Transverse colon (tissue), 4 donors: ENCODE measurements at regions not wholly inside any gene's neighbourhood (a gene's known extent, or its start where the extent isn't known, plus 50 kb on each side); places are given as distances from the start of the nearest gene placed in this dataset.

Experiments
- DNase-seq: peaks from one replicate; pipeline ENCODE4 v3.0.0-alpha.2; 2019
- H3K27ac ChIP-seq, 4 donors: fragments of 200-600 bp; sonication (generic); 2 replicates each; pipeline ENCODE4 v1.5.1; 2016 to 2018; ENCODE audit warnings: inconsistent platforms in 4 of 4
- H3K27me3 ChIP-seq: fragments of 200-600 bp; sonication (generic); 2 replicates; pipeline ENCODE4 v1.5.1; 2017; ENCODE audit warnings: inconsistent platforms
- H3K36me3 ChIP-seq, 4 donors: fragments of 200-600 bp; sonication (generic); 2 replicates each; pipeline ENCODE4 v1.5.1; 2017 to 2019; ENCODE audit warnings: inconsistent platforms in 4 of 4
- H3K4me1 ChIP-seq, 4 donors: fragments of 200-600 bp; sonication (generic); 2 replicates each; pipeline ENCODE4 v1.5.1; 2017 to 2020; ENCODE audit warnings: inconsistent platforms in 4 of 4
- H3K4me3 ChIP-seq, 4 donors: fragments of 200-600 bp; sonication (generic); 1 replicate in 1 of 4; 2 replicates in 3 of 4; pipeline versions ENCODE4 v1.5.1 to v1.6.1; 2017 to 2019; ENCODE audit warnings: inconsistent platforms in 4 of 4
- H3K9me3 ChIP-seq, 2 donors: fragments of 200-600 bp; sonication (generic); 2 replicates each; pipeline ENCODE4 v1.5.1; 2017 to 2019; ENCODE audit warnings: inconsistent platforms in 2 of 2
- CTCF ChIP-seq, 5 experiments: fragments of 200-600 bp in 3 of 5; fragments of 450-650 bp in 2 of 5; sonication (generic) in 3 of 5; IDR thresholded peaks; 1 replicate in 2 of 5; 2 replicates in 3 of 5; pipeline ENCODE4 v1.5.1; 2016 to 2017; ENCODE audit warnings: antibody characterized with exemption in 5 of 5, inconsistent platforms in 3 of 5, mild to moderate bottlenecking in 2 of 5, moderate library complexity in 1 of 5
- EP300 ChIP-seq: sonication (generic); formaldehyde crosslinking; IDR thresholded peaks from one replicate; pipeline ENCODE4 v1.6.1; 2017; ENCODE audit warnings: antibody characterized with exemption, low read depth
- POLR2A ChIP-seq: fragments of 450-650 bp; IDR thresholded peaks from one replicate; pipeline ENCODE4 v1.6.1; 2016; ENCODE audit warnings: antibody characterized with exemption, mild to moderate bottlenecking, moderate library complexity
- POLR2AphosphoS5 ChIP-seq, 3 donors: sonication (generic); formaldehyde crosslinking; IDR thresholded peaks; one replicate each; pipeline ENCODE4 v1.6.1; 2016; ENCODE audit warnings: antibody characterized with exemption in 3 of 3
- WGBS, 2 donors: methylation state at CpG; one replicate each; pipeline ENCODE4 v1.1.5; 2018; ENCODE audit warnings: low coverage in 1 of 2; 5-methylcytosine and 5-hydroxymethylcytosine counted together
- in situ Hi-C, 4 donors: fragments of 200-750 bp; cut with MboI; loops; one replicate each; pipeline versions ENCODE4 v1.15.0 to v1.15.1; 2017; ENCODE audit warnings: low sequenced_read_pairs in 3 of 4, low pct_ligation_motif_present in 1 of 4, low pct_unique_long_range_greater_than_20kb in 1 of 4
- intact Hi-C: fragments of 100-400 bp; cut with DNase I; formaldehyde crosslinking; loops from one replicate; pipeline ENCODE4 v1.15.1; 2023; ENCODE audit warnings: low total_unique reads

DNA sequence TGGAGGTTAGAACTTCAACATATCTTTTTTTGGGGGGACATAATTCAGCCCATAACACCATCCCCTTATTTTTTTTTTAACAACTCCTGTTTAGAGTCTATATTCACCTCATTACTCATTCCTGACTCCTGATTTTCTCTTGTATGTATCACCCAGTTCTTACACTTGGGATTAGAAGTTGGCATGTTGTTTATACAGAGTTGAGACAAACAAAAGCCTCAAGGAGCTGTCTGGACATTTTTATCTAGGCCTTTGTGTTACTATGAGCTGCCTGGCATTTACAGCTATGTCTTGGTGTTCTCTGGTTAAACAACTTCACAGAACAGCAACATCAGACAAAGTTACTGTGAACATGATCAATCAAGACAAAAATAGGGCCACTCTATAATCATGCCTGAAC lies 517.5 kb downstream of the KIF20B start:
- H3K27me3 ChIP-seq: no peaks in the 10 kb centered on the region
- H3K36me3 ChIP-seq: no peaks in the 10 kb centered on the region
- TF ChIP-seq POLR2A (no peak), POLR2AphosphoS5 (IDR thresholded peaks at IDR 0.05) (no peak), CTCF (IDR thresholded peaks at IDR 0.05) (no peak), EP300 (no peak)
- H3K27ac ChIP-seq: no peak overlapping the region
- in situ Hi-C loops (no loop called here), intact Hi-C loops (no loop called here)
- no peak overlapping the region for H3K4me3 ChIP-seq
- no peak for DNase-seq
- no peaks in the 10 kb centered on the region for H3K9me3 ChIP-seq
- no peaks in the 10 kb centered on the region for H3K4me1 ChIP-seq

- H3K27ac ChIP-seq: no peak overlapping the region
- DNase-seq: no peak
- 39 to 45% methylated on average over 4 of the region's 4 CpGs for WGBS, 2 donors
- no peaks in the 10 kb centered on the region for H3K27me3 ChIP-seq
- H3K9me3 ChIP-seq: no peaks in the 10 kb centered on the region
- TF ChIP-seq EP300 (no peak), POLR2A (no peak), POLR2AphosphoS5 (IDR thresholded peaks at IDR 0.05) (no peak), CTCF (IDR thresholded peaks at IDR 0.05) (no peak)
- no peaks in the 10 kb centered on the region for H3K4me1 ChIP-seq
- intact Hi-C loops (no loop called here), in situ Hi-C loops (no loop called here)
- H3K4me3 ChIP-seq: no peak overlapping the region
- H3K36me3 ChIP-seq: no peaks in the 10 kb centered on the region
These were observed 521.0 kb downstream of the KIF20B start for GRCh38 chr10:90222372-90222771.

DNA sequence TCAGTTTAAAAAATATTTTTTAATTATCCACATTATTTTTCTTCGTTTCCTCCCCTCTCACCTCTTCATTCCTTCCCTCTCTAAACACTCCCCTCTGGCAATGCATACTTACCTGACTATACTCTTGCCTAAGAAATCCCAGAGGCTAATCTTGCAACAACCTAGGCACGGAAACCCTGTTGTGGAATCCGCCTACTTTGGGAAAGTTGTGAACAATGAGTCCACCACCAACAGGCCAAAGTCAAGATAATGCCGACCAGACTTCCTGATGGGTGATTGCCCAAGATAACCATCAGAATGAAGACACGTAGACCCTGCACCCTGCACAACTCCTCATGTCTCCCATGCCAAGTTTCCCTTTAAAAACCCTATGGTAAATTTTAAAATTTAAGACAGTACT lies 521.5 kb downstream of the KIF20B start:
- TF ChIP-seq CTCF (IDR thresholded peaks at IDR 0.05) (no peak), POLR2A (no peak), POLR2AphosphoS5 (IDR thresholded peaks at IDR 0.05) (no peak), EP300 (no peak)
- Histone ChIP-seq H3K27ac (no peak overlapping the region), H3K27me3 (no peaks in the 10 kb centered on the region), H3K4me1 (no peaks in the 10 kb centered on the region), H3K9me3 (no peaks in the 10 kb centered on the region), H3K36me3 (no peaks in the 10 kb centered on the region), H3K4me3 (no peak overlapping the region)
- intact Hi-C loops: no loop called here
- DNase-seq: no peak
- in situ Hi-C loops: no loop called here
- 85% methylated on average over 5 of the region's 5 CpGs for WGBS, 2 donors

DNA sequence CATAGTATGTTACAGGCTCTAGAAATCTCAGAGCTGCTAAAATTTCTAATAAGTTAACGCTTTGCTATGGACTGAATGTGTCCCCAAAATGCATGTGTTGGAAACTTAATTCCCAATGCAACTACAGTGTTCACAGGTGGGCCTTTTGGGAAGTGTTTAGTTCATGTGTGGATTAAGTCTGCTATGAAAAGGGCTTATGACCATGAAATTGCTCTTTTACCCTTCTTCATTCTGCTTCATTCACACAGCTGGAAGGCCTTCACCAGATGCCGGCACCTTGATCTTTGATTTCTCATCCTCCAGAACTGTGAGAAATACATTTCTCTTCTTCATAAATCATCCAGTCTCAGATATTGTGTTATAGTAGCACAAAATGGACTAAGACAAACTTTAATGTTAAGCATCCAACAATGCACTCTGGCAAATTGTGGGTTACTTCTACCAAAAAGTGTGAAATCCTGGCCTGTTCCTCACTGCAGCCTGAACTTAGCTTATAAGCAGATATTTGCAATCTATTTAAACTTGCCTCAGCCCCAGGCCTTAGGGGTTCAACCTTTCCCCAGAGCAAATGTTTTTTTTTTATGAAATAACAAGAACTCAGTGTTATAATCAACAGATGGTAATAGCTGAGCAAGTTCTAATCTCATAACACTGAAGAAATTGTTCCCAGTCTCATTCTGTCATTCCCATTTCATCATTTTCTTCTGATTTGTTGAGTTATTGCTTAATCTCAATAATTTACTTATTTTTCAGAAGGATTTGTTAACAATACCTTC lies 523.6 kb downstream of the KIF20B start:
- H3K36me3 ChIP-seq: no peaks in the 10 kb centered on the region
- no peak for DNase-seq
- H3K4me3 ChIP-seq: no peak overlapping the region
- H3K9me3 ChIP-seq: no peaks in the 10 kb centered on the region
- no peaks in the 10 kb centered on the region for H3K27me3 ChIP-seq
- H3K4me1 ChIP-seq: no peaks in the 10 kb centered on the region
- no peak overlapping the region for H3K27ac ChIP-seq
- intact Hi-C loops: no loop called here
- in situ Hi-C loops: no loop called here
- TF ChIP-seq EP300 (no peak), POLR2AphosphoS5 (IDR thresholded peaks at IDR 0.05) (no peak), POLR2A (no peak), CTCF (IDR thresholded peaks at IDR 0.05) (no peak)
- WGBS, 2 donors: 91% methylated on average over 2 of the region's 2 CpGs; no CpG with 5 or more reads in 1 of the 2 donors
